ENCODE measurements at regions not wholly inside any gene's neighbourhood (a gene's known extent, or its start where the extent isn't known, plus 50 kb on each side); places are given as distances from the start of the nearest gene placed in this dataset.

DNA sequence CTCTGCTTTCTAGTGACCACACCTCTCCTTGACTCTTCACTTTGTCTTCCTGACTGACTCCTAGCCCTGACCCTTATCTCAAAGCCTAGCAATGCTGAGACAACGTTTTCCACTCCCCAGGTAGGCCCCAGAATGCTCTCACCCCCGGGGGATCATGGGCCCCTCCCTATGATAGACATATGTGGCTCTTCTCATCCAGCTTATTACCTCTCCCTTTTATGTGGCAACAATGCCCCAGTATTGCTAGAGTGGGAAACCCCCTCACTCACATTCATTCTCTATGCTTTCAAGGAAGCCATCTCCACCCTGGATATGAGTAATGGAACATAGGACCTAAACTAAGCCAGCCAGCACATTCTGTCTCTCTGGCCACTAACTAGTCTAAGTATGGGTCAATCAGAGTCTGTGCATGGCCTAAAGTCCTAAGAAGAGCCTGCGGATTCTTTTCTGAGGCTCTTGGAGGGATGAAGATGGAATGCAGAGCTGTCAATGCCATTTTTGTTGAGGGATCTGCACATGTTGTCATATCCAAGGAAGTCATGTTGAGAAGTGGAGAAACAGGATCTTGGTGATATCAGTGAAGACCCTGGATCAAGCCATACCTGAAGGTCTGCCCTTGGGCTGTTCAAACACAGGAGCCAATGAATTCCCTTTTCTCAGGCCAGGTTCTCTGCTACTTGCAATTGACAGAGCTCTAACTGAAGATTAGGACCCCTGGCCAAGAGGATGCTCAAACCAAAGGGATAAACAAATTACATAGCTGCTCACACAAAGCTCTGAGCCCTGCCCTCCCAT, 79.8 kb upstream of the GRK3 start:
- TF ChIP-seq EGR1 (IDR thresholded peaks at IDR 0.05; ENCODE audit: low read depth in 2 of 2) = no peak
- no peak for TF ChIP-seq RXRA (IDR thresholded peaks at IDR 0.05)
- TF ChIP-seq, protein P1, sequence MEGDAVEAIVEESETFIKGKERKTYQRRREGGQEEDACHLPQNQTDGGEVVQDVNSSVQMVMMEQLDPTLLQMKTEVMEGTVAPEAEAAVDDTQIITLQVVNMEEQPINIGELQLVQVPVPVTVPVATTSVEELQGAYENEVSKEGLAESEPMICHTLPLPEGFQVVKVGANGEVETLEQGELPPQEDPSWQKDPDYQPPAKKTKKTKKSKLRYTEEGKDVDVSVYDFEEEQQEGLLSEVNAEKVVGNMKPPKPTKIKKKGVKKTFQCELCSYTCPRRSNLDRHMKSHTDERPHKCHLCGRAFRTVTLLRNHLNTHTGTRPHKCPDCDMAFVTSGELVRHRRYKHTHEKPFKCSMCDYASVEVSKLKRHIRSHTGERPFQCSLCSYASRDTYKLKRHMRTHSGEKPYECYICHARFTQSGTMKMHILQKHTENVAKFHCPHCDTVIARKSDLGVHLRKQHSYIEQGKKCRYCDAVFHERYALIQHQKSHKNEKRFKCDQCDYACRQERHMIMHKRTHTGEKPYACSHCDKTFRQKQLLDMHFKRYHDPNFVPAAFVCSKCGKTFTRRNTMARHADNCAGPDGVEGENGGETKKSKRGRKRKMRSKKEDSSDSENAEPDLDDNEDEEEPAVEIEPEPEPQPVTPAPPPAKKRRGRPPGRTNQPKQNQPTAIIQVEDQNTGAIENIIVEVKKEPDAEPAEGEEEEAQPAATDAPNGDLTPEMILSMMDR (IDR thresholded peaks at IDR 0.05; ENCODE audit: low read depth, low read length, missing input control) = no peak
- TF ChIP-seq, protein P2, sequence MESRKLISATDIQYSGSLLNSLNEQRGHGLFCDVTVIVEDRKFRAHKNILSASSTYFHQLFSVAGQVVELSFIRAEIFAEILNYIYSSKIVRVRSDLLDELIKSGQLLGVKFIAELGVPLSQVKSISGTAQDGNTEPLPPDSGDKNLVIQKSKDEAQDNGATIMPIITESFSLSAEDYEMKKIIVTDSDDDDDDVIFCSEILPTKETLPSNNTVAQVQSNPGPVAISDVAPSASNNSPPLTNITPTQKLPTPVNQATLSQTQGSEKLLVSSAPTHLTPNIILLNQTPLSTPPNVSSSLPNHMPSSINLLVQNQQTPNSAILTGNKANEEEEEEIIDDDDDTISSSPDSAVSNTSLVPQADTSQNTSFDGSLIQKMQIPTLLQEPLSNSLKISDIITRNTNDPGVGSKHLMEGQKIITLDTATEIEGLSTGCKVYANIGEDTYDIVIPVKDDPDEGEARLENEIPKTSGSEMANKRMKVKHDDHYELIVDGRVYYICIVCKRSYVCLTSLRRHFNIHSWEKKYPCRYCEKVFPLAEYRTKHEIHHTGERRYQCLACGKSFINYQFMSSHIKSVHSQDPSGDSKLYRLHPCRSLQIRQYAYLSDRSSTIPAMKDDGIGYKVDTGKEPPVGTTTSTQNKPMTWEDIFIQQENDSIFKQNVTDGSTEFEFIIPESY (IDR thresholded peaks at IDR 0.05) = no peak
- TF ChIP-seq, protein P3, sequence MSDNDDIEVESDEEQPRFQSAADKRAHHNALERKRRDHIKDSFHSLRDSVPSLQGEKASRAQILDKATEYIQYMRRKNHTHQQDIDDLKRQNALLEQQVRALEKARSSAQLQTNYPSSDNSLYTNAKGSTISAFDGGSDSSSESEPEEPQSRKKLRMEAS (IDR thresholded peaks at IDR 0.05) = no peak
- no peak for TF ChIP-seq FOXA2 (IDR thresholded peaks at IDR 0.05)
- no peak for TF ChIP-seq RAD21 (IDR thresholded peaks at IDR 0.05)
- TF ChIP-seq, protein P4, sequence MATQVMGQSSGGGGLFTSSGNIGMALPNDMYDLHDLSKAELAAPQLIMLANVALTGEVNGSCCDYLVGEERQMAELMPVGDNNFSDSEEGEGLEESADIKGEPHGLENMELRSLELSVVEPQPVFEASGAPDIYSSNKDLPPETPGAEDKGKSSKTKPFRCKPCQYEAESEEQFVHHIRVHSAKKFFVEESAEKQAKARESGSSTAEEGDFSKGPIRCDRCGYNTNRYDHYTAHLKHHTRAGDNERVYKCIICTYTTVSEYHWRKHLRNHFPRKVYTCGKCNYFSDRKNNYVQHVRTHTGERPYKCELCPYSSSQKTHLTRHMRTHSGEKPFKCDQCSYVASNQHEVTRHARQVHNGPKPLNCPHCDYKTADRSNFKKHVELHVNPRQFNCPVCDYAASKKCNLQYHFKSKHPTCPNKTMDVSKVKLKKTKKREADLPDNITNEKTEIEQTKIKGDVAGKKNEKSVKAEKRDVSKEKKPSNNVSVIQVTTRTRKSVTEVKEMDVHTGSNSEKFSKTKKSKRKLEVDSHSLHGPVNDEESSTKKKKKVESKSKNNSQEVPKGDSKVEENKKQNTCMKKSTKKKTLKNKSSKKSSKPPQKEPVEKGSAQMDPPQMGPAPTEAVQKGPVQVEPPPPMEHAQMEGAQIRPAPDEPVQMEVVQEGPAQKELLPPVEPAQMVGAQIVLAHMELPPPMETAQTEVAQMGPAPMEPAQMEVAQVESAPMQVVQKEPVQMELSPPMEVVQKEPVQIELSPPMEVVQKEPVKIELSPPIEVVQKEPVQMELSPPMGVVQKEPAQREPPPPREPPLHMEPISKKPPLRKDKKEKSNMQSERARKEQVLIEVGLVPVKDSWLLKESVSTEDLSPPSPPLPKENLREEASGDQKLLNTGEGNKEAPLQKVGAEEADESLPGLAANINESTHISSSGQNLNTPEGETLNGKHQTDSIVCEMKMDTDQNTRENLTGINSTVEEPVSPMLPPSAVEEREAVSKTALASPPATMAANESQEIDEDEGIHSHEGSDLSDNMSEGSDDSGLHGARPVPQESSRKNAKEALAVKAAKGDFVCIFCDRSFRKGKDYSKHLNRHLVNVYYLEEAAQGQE (IDR thresholded peaks at IDR 0.05) = no peak
- no peak for TF ChIP-seq JUND (IDR thresholded peaks at IDR 0.05)
- no peak for TF ChIP-seq NR2F2 (IDR thresholded peaks at IDR 0.05)
- TF ChIP-seq GABPA (IDR thresholded peaks at IDR 0.05 in 1 of 2, conservative IDR thresholded peaks at IDR 0.05 in 1 of 2) = no peak
- TF ChIP-seq, protein P5, sequence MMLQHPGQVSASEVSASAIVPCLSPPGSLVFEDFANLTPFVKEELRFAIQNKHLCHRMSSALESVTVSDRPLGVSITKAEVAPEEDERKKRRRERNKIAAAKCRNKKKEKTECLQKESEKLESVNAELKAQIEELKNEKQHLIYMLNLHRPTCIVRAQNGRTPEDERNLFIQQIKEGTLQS (IDR thresholded peaks at IDR 0.05) = no peak
- TF ChIP-seq FOXA1 (IDR thresholded peaks at IDR 0.05) = no peak
- TF ChIP-seq HNF4G (IDR thresholded peaks at IDR 0.05) = no peak
- TF ChIP-seq TAF1 (conservative IDR thresholded peaks at IDR 0.05) = no peak
- no peak for TF ChIP-seq HNF4A (conservative IDR thresholded peaks at IDR 0.05)
- TF ChIP-seq SP1 (IDR thresholded peaks at IDR 0.05) = no peak
- TF ChIP-seq YY1 (IDR thresholded peaks at IDR 0.05) = no peak
- Histone ChIP-seq H3K9ac (ENCODE audit: low read depth in 1 of 2, low read length in 2 of 2) (no peak overlapping the region), H3K27ac (ENCODE audit: low read depth in 1 of 2, low read length in 2 of 2) (no peak overlapping the region), H3K4me1 (ENCODE audit: control insufficient read depth in 4 of 4, insufficient read depth in 4 of 4, low read length in 3 of 4) (peaks cover 0 to 2% (median 0%) of the 10 kb centered on the region in 4 donors), H3K27me3 (ENCODE audit: control insufficient read depth in 4 of 4, insufficient read depth in 4 of 4, low read length in 3 of 4) (no peaks in the 10 kb centered on the region), H3K36me3 (ENCODE audit: control insufficient read depth in 4 of 4, insufficient read depth in 3 of 4, low read depth in 1 of 4, low read length in 3 of 4) (peaks cover 0 to 3% (median 0%) of the 10 kb centered on the region in 4 donors), H3K9me3 (ENCODE audit: control insufficient read depth in 4 of 4, low read length in 3 of 4) (no peaks in the 10 kb centered on the region), H3K4me3 (ENCODE audit: low read depth in 1 of 3, low read length in 3 of 3) (no peak overlapping the region)
- 85% methylated on average over 3 of the region's 3 CpGs for WGBS
- no peak for DNase-seq (ENCODE audit: low spot score)
